GM12875 (cell line): ENCODE measurements at regions not wholly inside any gene's neighbourhood (a gene's known extent, or its start where the extent isn't known, plus 50 kb on each side); places are given as distances from the start of the nearest gene placed in this dataset.

Source experiments
- H3K4me3 ChIP-seq: one replicate; pipeline ENCODE4 v1.5.1; 2011; ENCODE audit warnings: low read depth, low read length, control low read depth
- TF ChIP-seq, protein P1 (sequence below): IDR thresholded peaks from 2 replicates; pipeline ENCODE4 v1.5.1; 2011; ENCODE audit warnings: low read depth, mild to moderate bottlenecking, control low read depth, inconsistent platforms, low read length, moderate library complexity, borderline replicate concordance; ENCODE audit not compliant: insufficient read depth

DNA sequence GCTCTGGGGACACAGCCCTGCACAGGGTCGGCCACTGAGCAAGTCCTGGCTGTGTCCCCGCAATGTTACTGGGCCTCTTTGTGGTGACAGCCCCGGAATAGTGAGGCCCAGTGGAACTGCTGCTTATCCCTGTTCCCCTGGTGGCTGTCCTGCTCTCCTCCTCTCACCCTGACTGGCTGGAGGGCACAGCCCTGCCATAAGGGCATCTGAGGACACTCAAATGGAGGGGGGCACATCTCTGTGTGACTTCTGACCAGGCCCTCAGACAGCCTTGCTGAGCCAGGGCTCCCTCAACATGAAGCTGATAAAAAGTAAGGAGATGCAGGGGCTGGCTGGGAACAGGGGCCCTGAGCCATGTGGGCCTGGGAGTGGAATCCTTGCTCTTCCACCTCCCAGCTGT is 127.4 kb upstream of the ATP2B2 start:
- H3K4me3 ChIP-seq = no peak overlapping the region
- TF ChIP-seq, protein P1, sequence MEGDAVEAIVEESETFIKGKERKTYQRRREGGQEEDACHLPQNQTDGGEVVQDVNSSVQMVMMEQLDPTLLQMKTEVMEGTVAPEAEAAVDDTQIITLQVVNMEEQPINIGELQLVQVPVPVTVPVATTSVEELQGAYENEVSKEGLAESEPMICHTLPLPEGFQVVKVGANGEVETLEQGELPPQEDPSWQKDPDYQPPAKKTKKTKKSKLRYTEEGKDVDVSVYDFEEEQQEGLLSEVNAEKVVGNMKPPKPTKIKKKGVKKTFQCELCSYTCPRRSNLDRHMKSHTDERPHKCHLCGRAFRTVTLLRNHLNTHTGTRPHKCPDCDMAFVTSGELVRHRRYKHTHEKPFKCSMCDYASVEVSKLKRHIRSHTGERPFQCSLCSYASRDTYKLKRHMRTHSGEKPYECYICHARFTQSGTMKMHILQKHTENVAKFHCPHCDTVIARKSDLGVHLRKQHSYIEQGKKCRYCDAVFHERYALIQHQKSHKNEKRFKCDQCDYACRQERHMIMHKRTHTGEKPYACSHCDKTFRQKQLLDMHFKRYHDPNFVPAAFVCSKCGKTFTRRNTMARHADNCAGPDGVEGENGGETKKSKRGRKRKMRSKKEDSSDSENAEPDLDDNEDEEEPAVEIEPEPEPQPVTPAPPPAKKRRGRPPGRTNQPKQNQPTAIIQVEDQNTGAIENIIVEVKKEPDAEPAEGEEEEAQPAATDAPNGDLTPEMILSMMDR = no peak

DNA sequence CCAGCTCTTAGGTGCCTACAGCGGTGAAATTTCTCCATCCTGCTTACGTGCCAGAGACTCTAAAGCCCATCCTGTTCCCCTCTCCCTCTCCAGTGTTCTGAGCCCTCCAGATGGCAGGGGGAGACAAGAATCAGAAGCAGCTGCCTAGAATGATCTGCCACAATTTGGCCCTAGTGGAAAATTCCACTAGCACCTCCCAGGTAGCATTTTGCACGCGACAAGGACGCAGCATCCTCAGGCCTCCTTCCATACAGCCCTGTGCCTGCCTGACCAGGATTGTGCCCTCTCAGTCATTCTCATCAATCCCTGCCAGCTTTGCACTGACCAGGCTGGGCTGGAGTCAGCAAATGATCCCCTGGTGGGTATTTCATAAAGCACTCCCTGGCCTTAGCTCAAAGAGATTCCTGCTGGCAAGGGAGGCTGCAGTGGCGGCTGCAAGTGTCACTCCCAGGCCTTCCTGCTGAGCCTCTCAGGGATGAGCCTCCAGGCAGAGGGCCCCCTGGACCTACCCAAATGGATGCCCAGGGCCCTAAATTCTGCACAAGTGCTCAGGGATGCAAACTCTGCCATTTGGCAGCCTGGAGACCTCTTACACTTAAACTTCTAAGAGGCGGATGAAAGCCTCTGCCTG is 130.2 kb upstream of the ATP2B2 start:
- H3K4me3 ChIP-seq = no peak overlapping the region
- TF ChIP-seq, protein P1 = no peak

DNA sequence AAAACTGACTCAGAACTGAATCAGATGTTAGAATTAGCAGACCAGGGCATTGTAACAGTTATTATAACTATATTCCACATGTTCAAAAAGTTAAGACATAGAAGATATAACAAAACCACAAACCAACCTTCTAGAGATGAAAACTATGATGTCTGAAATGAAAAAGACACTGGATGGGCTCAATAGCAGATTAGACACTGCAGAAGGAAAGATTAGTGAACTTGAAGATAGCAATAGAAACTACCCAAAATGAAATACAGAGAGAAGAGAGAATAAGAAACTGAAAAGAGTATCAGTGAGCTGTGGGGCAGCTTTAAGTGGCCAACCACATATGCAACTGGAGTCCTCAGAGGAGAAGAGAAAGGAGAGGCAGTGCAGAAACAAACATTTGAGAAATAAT is 132.0 kb upstream of the ATP2B2 start:
- no peak overlapping the region for H3K4me3 ChIP-seq
- TF ChIP-seq, protein P1 = no peak

DNA sequence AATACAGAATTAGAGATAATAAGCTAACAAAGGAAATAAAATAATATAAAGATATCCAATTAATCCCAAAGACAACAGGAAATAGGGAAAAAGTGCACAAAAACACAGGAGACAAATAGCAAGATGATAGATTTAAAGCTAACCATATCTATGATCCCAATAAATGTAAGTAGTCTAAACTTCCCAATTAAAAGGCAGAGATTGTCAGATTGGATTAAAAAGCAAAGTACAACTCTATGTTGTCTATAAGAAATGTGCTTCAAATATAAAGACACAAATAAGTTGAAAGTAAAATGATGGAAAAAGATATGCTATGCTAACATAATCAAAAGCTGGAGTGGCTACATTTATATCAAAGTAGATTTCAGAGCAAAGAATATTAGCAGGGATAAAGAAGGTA is 133.1 kb upstream of the ATP2B2 start:
- H3K4me3 ChIP-seq = no peak overlapping the region
- TF ChIP-seq, protein P1 = no peak

DNA sequence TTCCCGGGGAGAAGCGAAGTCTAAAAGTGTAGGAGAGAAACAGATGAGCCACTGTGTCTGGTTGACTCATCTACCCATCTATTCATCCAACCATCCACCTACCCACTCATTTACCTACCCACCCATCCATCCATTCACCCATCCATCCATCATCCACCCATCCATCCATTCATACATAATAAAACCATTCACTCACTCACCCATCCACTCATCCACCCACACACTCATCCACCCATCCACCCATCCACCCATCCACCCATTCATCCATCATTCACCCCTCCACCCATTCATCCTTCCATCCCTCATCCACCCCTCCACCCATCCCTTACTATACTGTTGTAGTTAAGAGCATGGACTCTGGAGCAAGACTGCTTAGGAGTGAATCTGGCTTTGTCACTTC is 136.4 kb upstream of the ATP2B2 start:
- TF ChIP-seq, protein P1 = no peak
- no peak overlapping the region for H3K4me3 ChIP-seq

DNA sequence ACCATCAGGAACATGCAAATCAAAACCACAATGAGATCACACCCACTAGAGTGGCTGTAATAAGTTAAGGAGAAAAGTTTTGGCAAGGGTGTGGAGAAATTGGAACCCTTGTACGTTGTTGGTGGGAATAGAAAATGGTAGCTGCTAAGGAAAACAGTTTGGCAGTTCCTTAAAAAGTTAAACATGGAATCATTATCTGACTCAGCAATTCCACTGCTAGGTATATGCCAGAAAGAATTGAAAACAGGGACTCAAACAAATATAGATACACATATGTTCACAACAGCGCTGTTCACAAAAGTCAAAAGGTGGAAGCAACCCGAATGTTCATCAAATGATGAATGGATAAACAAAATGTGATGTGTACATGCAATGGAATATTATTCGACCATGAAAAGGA is 138.8 kb upstream of the ATP2B2 start:
- TF ChIP-seq, protein P1 = no peak
- no peak overlapping the region for H3K4me3 ChIP-seq

DNA sequence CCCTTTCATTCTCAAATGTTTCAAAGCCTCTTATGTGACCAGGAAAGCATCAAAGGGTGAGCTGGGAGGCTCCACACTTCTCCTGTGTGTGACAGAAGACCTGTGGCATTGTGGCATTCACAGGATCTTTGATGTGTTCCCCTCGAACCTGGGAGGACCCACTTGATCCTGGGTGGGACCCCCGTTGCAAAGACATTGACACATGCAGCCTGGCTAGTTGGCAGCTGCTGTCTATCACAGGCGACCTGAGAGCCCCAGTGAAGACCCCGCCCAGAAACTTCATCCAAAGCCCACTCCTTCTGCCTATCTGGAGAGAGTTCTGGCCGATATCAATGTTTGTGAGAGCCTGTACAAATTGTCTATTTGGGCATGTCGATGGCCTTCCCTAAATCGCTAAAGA is 140.4 kb upstream of the ATP2B2 start:
- TF ChIP-seq, protein P1 = no peak
- no peak overlapping the region for H3K4me3 ChIP-seq
